Adrenal gland (tissue), 9 donors: ENCODE measurements at regions not wholly inside any gene's neighbourhood (a gene's known extent, or its start where the extent isn't known, plus 50 kb on each side); places are given as distances from the start of the nearest gene placed in this dataset.
"Not testable (repeated sequence)": the region's sequence is repeated elsewhere in the genome, so short reads cannot be mapped to it uniquely, and the experiment has no call there.

ENCODE experiments used
- DNase-seq, 7 donors: peaks; one replicate each; pipeline ENCODE4 v3.0.0-alpha.2; 2019 to 2020
- H3K27ac ChIP-seq, 5 donors: fragments of 200-600 bp; sonication (generic) in 4 of 5; 1 replicate in 3 of 5; 2 replicates in 2 of 5; pipeline versions ENCODE4 v1.5.1 to v1.8.0; 2016 to 2020; ENCODE audit warnings: mild to moderate bottlenecking in 1 of 5
- H3K27me3 ChIP-seq: fragments of 200-600 bp; 2 replicates; pipeline ENCODE4 v1.8.0; 2021
- H3K36me3 ChIP-seq, 2 donors: fragments of 200-600 bp; replicated peaks in 1 of 2; 1 replicate in 1 of 2; 2 replicates in 1 of 2; pipeline versions ENCODE4 v1.5.1 to v1.8.0; 2018 to 2022
- H3K4me1 ChIP-seq, 2 donors: fragments of 200-600 bp; replicated peaks in 1 of 2; 1 replicate in 1 of 2; 2 replicates in 1 of 2; pipeline versions ENCODE4 v1.5.1 to v1.8.0; 2018 to 2021
- H3K4me3 ChIP-seq, 4 donors: fragments of 200-600 bp; sonication (generic) in 3 of 4; one replicate each; pipeline ENCODE4 v1.5.1; 2016 to 2018
- H3K9me3 ChIP-seq, 3 donors: fragments of 200-600 bp; sonication (generic) in 1 of 3; replicated peaks in 1 of 3; 1 replicate in 2 of 3; 2 replicates in 1 of 3; pipeline versions ENCODE4 v1.5.1 to v1.8.0; 2016 to 2021
- CTCF ChIP-seq, 6 experiments: fragments of 450-650 bp in 4 of 6; fragments of 200-600 bp in 2 of 6; sonication (generic) in 1 of 6; IDR thresholded peaks; 1 replicate in 5 of 6; 2 replicates in 1 of 6; pipeline versions ENCODE4 v1.5.1 to v1.8.0; 2016 to 2021; ENCODE audit warnings: antibody characterized with exemption in 6 of 6, mild to moderate bottlenecking in 2 of 6, moderate library complexity in 1 of 6
- POLR2A ChIP-seq, 2 donors: fragments of 450-650 bp; IDR thresholded peaks; one replicate each; pipeline ENCODE4 v1.6.1; 2017; ENCODE audit warnings: antibody characterized with exemption in 2 of 2, mild to moderate bottlenecking in 2 of 2, moderate library complexity in 1 of 2
- WGBS, 4 donors: extraction: QIAGEN DNeasy Blood & Tissue Kit in 2 of 4; methylation state at CpG; one replicate each; pipeline versions ENCODE4 v1.1.5 to v1.1.7; 2013 to 2017; 5-methylcytosine and 5-hydroxymethylcytosine counted together
- intact Hi-C, 2 donors: fragments of 100-400 bp; cut with DNase I; formaldehyde crosslinking; loops; one replicate each; pipeline versions ENCODE4 v1.14.1 to v1.15.0; 2022 to 2023
- donor health status: healthy with polysubstance abuse.
- donor health status: Bipolar disorder and iron deficiency.
- donor health status: DM: yes; HTN: yes; CAD: no.
- donor health status: DM: no; HTN: no; CAD: no.
- donor health status: DM: no; HTN: no; CAD: no.

- intact Hi-C loops, result no loop called here
- WGBS, 4 donors, result 41 to 98% (median 91%) methylated on average over 1 of the region's 1 CpG
Measured at GRCh38 chr1:219099307-219099706, 74.4 kb upstream of the LYPLAL1 start.

GRCh38 chr1:219100059-219100458 lies 73.6 kb upstream of the LYPLAL1 start:
- 4 to 96% (median 46%) methylated on average over 1 of the region's 1 CpG for WGBS, 4 donors
- intact Hi-C loops, result no loop called here
- H3K27me3 ChIP-seq, result no peaks in the 10 kb centered on the region

More at GRCh38 chr1:219099307-219099706, 74.4 kb upstream of the LYPLAL1 start:
- H3K9me3 ChIP-seq, result no peaks in the 10 kb centered on the region
- no peaks in the 10 kb centered on the region for H3K4me1 ChIP-seq
- H3K36me3 ChIP-seq, result no peaks in the 10 kb centered on the region
- H3K27ac ChIP-seq, result no peak overlapping the region
- TF ChIP-seq CTCF (IDR thresholded peaks at IDR 0.05), result no peak
- no peak for TF ChIP-seq POLR2A (IDR thresholded peaks at IDR 0.05)
- no peaks in the 10 kb centered on the region for H3K27me3 ChIP-seq
- DNase-seq, result no peak
- H3K4me3 ChIP-seq, result no peak overlapping the region

GRCh38 chr1:219102466-219102865 lies 71.2 kb upstream of the LYPLAL1 start:
- H3K4me3 ChIP-seq, H3K9me3 ChIP-seq, H3K27me3 ChIP-seq, H3K27ac ChIP-seq, H3K4me1 ChIP-seq, H3K36me3 ChIP-seq, DNase-seq, intact Hi-C loops: not testable (repeated sequence)
- 70 to 90% (median 74%) methylated on average over 1 of the region's 1 CpG for WGBS, 4 donors

More at GRCh38 chr1:219100059-219100458, 73.6 kb upstream of the LYPLAL1 start:
- no peak overlapping the region for H3K27ac ChIP-seq
- H3K4me1 ChIP-seq, result no peaks in the 10 kb centered on the region
- no peaks in the 10 kb centered on the region for H3K36me3 ChIP-seq
- TF ChIP-seq POLR2A (IDR thresholded peaks at IDR 0.05) (no peak), CTCF (IDR thresholded peaks at IDR 0.05) (no peak)
- no peak overlapping the region for H3K4me3 ChIP-seq
- H3K9me3 ChIP-seq, result no peaks in the 10 kb centered on the region
- no peak for DNase-seq

- no peaks in the 10 kb centered on the region for H3K9me3 ChIP-seq
- no peaks in the 10 kb centered on the region for H3K36me3 ChIP-seq
- no peak for TF ChIP-seq POLR2A (IDR thresholded peaks at IDR 0.05)
- no peak for TF ChIP-seq CTCF (IDR thresholded peaks at IDR 0.05)
- no peak overlapping the region for H3K27ac ChIP-seq
- WGBS, 4 donors, result 88 to 96% (median 93%) methylated on average over 1 of the region's 1 CpG
- no peak overlapping the region for H3K4me3 ChIP-seq
- DNase-seq, result no peak
- intact Hi-C loops, result no loop called here
- H3K27me3 ChIP-seq, result no peaks in the 10 kb centered on the region
- no peaks in the 10 kb centered on the region for H3K4me1 ChIP-seq
Measured at GRCh38 chr1:219105893-219106292, 67.8 kb upstream of the LYPLAL1 start.

GRCh38 chr1:219109424-219110018 lies 64.2 kb upstream of the LYPLAL1 start:
- no peaks in the 10 kb centered on the region for H3K4me1 ChIP-seq
- H3K27me3 ChIP-seq, result no peaks in the 10 kb centered on the region
- no peak overlapping the region for H3K27ac ChIP-seq
- DNase-seq, result no peak
- H3K9me3 ChIP-seq, result no peaks in the 10 kb centered on the region
- H3K36me3 ChIP-seq, result no peaks in the 10 kb centered on the region
- H3K4me3 ChIP-seq, result no peak overlapping the region
- intact Hi-C loops, result no loop called here
- TF ChIP-seq POLR2A (IDR thresholded peaks at IDR 0.05) (no peak), CTCF (IDR thresholded peaks at IDR 0.05) (no peak)
